OCI-LY7 (cell line): ENCODE measurements at regions not wholly inside any gene's neighbourhood (a gene's known extent, or its start where the extent isn't known, plus 50 kb on each side); places are given as distances from the start of the nearest gene placed in this dataset.
"Not testable (repeated sequence)": the region's sequence is repeated elsewhere in the genome, so short reads cannot be mapped to it uniquely, and the experiment has no call there.

Source experiments
- BruUV-seq: library from RNA; stranded (reverse); fragments of 400-500 nt; replicated peaks from 2 replicates; lab custom pipeline; 2021; lab: Mats Ljungman, UMichigan
- CTCF ChIA-PET: fragments of 300-600 bp; sonication (Branson Sonifier 250); formaldehyde crosslinking; loops from one replicate; lab custom pipeline; 2022; ENCODE audit warnings: antibody characterized with exemption; ENCODE audit not compliant: unreplicated experiment; lab: Charles Lee
- POLR2A ChIA-PET: fragments of 300-600 bp; sonication (Branson Sonifier 250); formaldehyde crosslinking; loops from one replicate; lab custom pipeline; 2022; ENCODE audit warnings: antibody characterized with exemption; lab: Charles Lee
- DNase-seq: peaks from one replicate; pipeline ENCODE4 v3.0.0-alpha.2; 2015; ENCODE audit warnings: low spot score
- H2AFZ ChIP-seq: fragments of 200-600 bp; sonication (generic), shearing (Covaris generic); 2 replicates; pipeline ENCODE4 v1.6.1; 2014; ENCODE audit warnings: mild to moderate bottlenecking, antibody characterized with exemption, low read length, moderate library complexity
- H3K27ac ChIP-seq: fragments of 200-600 bp; sonication (generic); 2 replicates; pipeline ENCODE4 v1.5.1; 2014; ENCODE audit warnings: mixed run types, low read depth, mild to moderate bottlenecking, moderate library complexity, low read length, inconsistent platforms; ENCODE audit not compliant: poor library complexity, severe bottlenecking
- H3K36me3 ChIP-seq: fragments of 200-600 bp; sonication (generic); 2 replicates; pipeline ENCODE4 v1.6.1; 2014; ENCODE audit warnings: mild to moderate bottlenecking, antibody characterized with exemption, low read length, moderate library complexity, mixed read lengths; ENCODE audit not compliant: insufficient read depth
- H3K4me1 ChIP-seq: fragments of 200-600 bp; sonication (generic); 2 replicates; pipeline ENCODE4 v1.5.1; 2014; ENCODE audit warnings: mild to moderate bottlenecking, low read length; ENCODE audit not compliant: insufficient read depth, poor library complexity, severe bottlenecking
- H3K4me2 ChIP-seq: fragments of 200-600 bp; sonication (generic); 2 replicates; pipeline ENCODE4 v1.6.1; 2014; ENCODE audit warnings: mild to moderate bottlenecking, low read length
- H3K4me3 ChIP-seq: fragments of 200-600 bp; sonication (generic); 2 replicates; pipeline ENCODE4 v1.5.1; 2014; ENCODE audit warnings: mild to moderate bottlenecking, low read depth, low read length; ENCODE audit not compliant: poor library complexity, severe bottlenecking
- H3K79me2 ChIP-seq: fragments of 200-600 bp; sonication (generic); 2 replicates; pipeline ENCODE4 v1.6.1; 2016; ENCODE audit warnings: low read depth, mild to moderate bottlenecking, low read length, moderate library complexity, mixed read lengths; ENCODE audit not compliant: insufficient read depth
- H3K9me2 ChIP-seq: fragments of 200-600 bp; sonication (generic); 2 replicates; pipeline ENCODE4 v1.6.1; 2016; ENCODE audit warnings: mild to moderate bottlenecking, low read length, mixed read lengths; ENCODE audit not compliant: insufficient read depth
- H3K9me3 ChIP-seq: fragments of 200-600 bp; sonication (generic); 2 replicates; pipeline ENCODE4 v1.6.1; 2014; ENCODE audit warnings: mild to moderate bottlenecking, mixed run types, low read length, mixed read lengths
- H4K20me1 ChIP-seq: fragments of 200-600 bp; sonication (generic); 2 replicates; pipeline ENCODE4 v1.6.1; 2014; ENCODE audit warnings: mild to moderate bottlenecking, antibody characterized with exemption, low read length, moderate library complexity, mixed read lengths; ENCODE audit not compliant: insufficient read depth
- intact Hi-C: fragments of 100-400 bp; cut with micrococcal nuclease; formaldehyde crosslinking; loops from one replicate; pipeline ENCODE4 v1.10.0; 2022; ENCODE audit not compliant: unreplicated experiment

DNA sequence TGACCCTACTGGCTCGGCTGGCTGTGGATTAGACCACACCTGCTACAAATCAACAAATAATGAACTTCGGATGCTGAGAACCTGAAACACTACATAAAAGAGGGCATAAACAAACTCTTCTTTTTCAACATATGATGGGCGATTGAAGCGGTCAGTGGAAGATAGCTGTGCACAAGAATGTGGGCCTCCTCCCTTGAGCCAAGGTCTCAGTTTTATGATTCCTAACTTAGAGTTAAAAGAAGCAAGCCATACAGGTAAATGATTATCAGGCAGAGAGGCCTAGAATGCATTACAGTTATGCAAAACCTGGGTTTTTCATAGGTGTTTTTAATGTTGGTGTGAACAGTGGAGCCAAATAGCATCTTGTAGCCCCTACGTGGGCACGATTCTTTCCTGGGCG is 307.9 kb upstream of the PLGLB1 start:
- BruUV-seq, DNase-seq, H3K4me2 ChIP-seq, H2AFZ ChIP-seq, H3K9me2 ChIP-seq, H3K9me3 ChIP-seq, H4K20me1 ChIP-seq, H3K79me2 ChIP-seq, CTCF ChIA-PET, POLR2A ChIA-PET, H3K27ac ChIP-seq, H3K4me3 ChIP-seq, H3K36me3 ChIP-seq, H3K4me1 ChIP-seq, intact Hi-C loops: not testable (repeated sequence)

- H3K4me2 ChIP-seq, intact Hi-C loops, H4K20me1 ChIP-seq, CTCF ChIA-PET, BruUV-seq, H3K79me2 ChIP-seq, H3K9me3 ChIP-seq, H2AFZ ChIP-seq, DNase-seq, H3K27ac ChIP-seq, H3K9me2 ChIP-seq, H3K36me3 ChIP-seq, H3K4me1 ChIP-seq, H3K4me3 ChIP-seq, POLR2A ChIA-PET: not testable (repeated sequence)
Measured at GRCh38 chr2:87330486-87330885, 308.8 kb upstream of the PLGLB1 start.

- intact Hi-C loops, DNase-seq, H3K79me2 ChIP-seq, H3K4me2 ChIP-seq, CTCF ChIA-PET, H3K36me3 ChIP-seq, POLR2A ChIA-PET, H3K27ac ChIP-seq, H4K20me1 ChIP-seq, H3K9me2 ChIP-seq, H2AFZ ChIP-seq, H3K9me3 ChIP-seq, H3K4me3 ChIP-seq, H3K4me1 ChIP-seq, BruUV-seq: not testable (repeated sequence)
Measured at GRCh38 chr2:87331940-87332583, 310.4 kb upstream of the PLGLB1 start.

DNA sequence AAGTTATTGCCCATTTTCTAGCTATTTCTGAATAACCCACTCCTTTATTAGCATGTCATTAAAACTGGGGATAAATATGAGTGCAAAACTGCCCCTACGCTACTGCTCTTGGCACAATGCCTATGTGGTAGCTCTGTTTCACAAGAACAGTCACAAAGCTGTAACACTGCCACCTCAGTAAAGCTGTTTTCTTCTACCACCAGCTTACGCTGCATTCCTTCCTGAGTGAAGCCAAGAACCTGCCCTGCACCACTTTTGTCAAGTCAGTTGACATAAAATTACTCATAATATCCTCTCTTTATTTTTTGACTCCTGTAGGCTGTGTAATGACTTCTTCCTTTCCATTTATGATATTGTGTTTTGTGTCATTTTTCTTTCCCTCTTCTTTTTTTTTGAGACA is 313.2 kb upstream of the PLGLB1 start:
- H3K79me2 ChIP-seq, H4K20me1 ChIP-seq, intact Hi-C loops, H3K9me3 ChIP-seq, DNase-seq, H3K4me1 ChIP-seq, BruUV-seq, CTCF ChIA-PET, H3K27ac ChIP-seq, H3K4me3 ChIP-seq, H3K36me3 ChIP-seq, H3K4me2 ChIP-seq, H3K9me2 ChIP-seq, H2AFZ ChIP-seq, POLR2A ChIA-PET: not testable (repeated sequence)

DNA sequence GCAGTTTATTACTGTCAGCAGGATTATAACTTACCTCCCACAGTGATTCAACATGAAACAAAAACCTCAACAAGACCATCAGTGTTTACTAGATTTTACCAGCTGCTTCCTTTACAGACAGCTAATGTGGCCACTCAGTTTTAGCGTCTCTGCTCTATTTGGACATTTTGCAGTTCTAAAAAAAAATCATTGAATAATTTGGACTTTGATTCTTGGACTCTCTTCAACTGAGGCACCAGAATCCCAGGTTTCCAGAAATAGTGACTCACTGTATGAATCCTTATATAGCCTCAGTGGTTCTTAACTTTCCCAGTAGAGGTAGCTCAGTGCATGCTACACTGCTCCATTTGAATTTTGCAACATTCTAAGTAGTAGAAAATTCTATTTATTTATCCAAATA is 317.4 kb upstream of the PLGLB1 start:
- BruUV-seq, H3K4me3 ChIP-seq, DNase-seq, H3K4me2 ChIP-seq, H3K79me2 ChIP-seq, H3K9me3 ChIP-seq, H3K9me2 ChIP-seq, H3K4me1 ChIP-seq, CTCF ChIA-PET, intact Hi-C loops, H4K20me1 ChIP-seq, H2AFZ ChIP-seq, H3K36me3 ChIP-seq, H3K27ac ChIP-seq, POLR2A ChIA-PET: not testable (repeated sequence)
